ENCODE measurements at regions not wholly inside any gene's neighbourhood (a gene's known extent, or its start where the extent isn't known, plus 50 kb on each side); places are given as distances from the start of the nearest gene placed in this dataset.

DNA sequence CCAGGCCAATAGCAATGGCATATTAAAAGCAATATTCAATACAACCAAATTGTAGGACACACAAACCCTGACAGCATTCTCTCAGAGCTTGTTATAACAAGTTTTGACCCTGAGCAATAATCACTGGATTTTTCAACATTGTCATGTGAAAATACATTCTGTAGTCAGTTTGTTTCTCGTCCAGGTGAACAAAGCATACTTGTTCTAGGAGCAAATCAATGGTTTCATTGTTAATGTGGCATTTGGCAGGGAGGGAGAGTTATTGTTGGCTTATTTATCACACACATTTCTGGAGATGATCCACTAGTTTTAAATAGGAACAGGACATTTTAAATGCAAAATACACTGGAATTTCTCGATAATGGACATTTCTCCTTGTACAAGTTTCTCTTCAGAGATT lies 69.9 kb upstream of the L3MBTL4 start:
- TF ChIP-seq RB1 (IDR thresholded peaks at IDR 0.05; ENCODE audit: low read depth): no peak
- no peak for TF ChIP-seq POLR2AphosphoS2 (IDR thresholded peaks at IDR 0.05; ENCODE audit: low read length)
- TF ChIP-seq, protein P1, sequence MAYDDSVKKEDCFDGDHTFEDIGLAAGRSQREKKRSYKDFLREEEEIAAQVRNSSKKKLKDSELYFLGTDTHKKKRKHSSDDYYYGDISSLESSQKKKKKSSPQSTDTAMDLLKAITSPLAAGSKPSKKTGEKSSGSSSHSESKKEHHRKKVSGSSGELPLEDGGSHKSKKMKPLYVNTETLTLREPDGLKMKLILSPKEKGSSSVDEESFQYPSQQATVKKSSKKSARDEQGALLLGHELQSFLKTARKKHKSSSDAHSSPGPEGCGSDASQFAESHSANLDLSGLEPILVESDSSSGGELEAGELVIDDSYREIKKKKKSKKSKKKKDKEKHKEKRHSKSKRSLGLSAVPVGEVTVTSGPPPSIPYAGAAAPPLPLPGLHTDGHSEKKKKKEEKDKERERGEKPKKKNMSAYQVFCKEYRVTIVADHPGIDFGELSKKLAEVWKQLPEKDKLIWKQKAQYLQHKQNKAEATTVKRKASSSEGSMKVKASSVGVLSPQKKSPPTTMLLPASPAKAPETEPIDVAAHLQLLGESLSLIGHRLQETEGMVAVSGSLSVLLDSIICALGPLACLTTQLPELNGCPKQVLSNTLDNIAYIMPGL (CRISPR knock-in tag; IDR thresholded peaks at IDR 0.05): no peak
